ENCODE measurements at regions not wholly inside any gene's neighbourhood (a gene's known extent, or its start where the extent isn't known, plus 50 kb on each side); places are given as distances from the start of the nearest gene placed in this dataset.
"Not testable (repeated sequence)": the region's sequence is repeated elsewhere in the genome, so short reads cannot be mapped to it uniquely, and the experiment has no call there.

- DNase-seq, result peak in 2 of 6 experiments; percentile 15 to 33
These were observed 282.9 kb downstream of the USP46 start for GRCh38 chr4:52376132-52376704.

- no peak for DNase-seq
These were observed 281.5 kb downstream of the USP46 start for GRCh38 chr4:52377563-52377962.

- no peak for DNase-seq
These were observed 251.6 kb downstream of the USP46 start for GRCh38 chr4:52407545-52407944.

- no peak for DNase-seq
These were observed 251.1 kb downstream of the USP46 start for GRCh38 chr4:52408032-52408431.

- DNase-seq, result no peak
These were observed 250.6 kb downstream of the USP46 start for GRCh38 chr4:52408471-52408870.

GRCh38 chr4:52409766-52410165, 249.3 kb downstream of the USP46 start:
- DNase-seq, result not testable (repeated sequence)

- no peak for DNase-seq
These were observed 248.1 kb downstream of the USP46 start for GRCh38 chr4:52410971-52411370.

- DNase-seq, result no peak
These were observed 238.8 kb downstream of the USP46 start for GRCh38 chr4:52420330-52420729.

GRCh38 chr4:52421811-52422213, 237.3 kb downstream of the USP46 start:
- no peak for DNase-seq

- no peak for DNase-seq
These were observed 235.1 kb downstream of the USP46 start for GRCh38 chr4:52423967-52424366.

GRCh38 chr4:52425751-52426326, 233.3 kb downstream of the USP46 start:
- DNase-seq, result no peak

- no peak for DNase-seq
These were observed 227.7 kb downstream of the USP46 start for GRCh38 chr4:52431410-52431809.

GRCh38 chr4:52431869-52432268, 227.2 kb downstream of the USP46 start:
- no peak for DNase-seq

GRCh38 chr4:52442524-52442923, 216.6 kb downstream of the USP46 start:
- DNase-seq, result not testable (repeated sequence)

GRCh38 chr4:52472444-52472843, 186.7 kb downstream of the USP46 start:
- DNase-seq, result no peak

GRCh38 chr4:52477191-52477780, 181.8 kb downstream of the USP46 start:
- no peak for DNase-seq

GRCh38 chr4:52483186-52483890, 175.8 kb downstream of the USP46 start:
- DNase-seq, result no peak

- DNase-seq, result no peak
These were observed 151.3 kb downstream of the USP46 start for GRCh38 chr4:52507774-52508173.

- no peak for DNase-seq
These were observed 148.0 kb downstream of the USP46 start for GRCh38 chr4:52510939-52511565.

GRCh38 chr4:52511825-52512224, 147.3 kb downstream of the USP46 start:
- no peak for DNase-seq

GRCh38 chr4:52512291-52512690, 146.8 kb downstream of the USP46 start:
- no peak for DNase-seq

- DNase-seq, result not testable (repeated sequence)
These were observed 137.0 kb downstream of the USP46 start for GRCh38 chr4:52522093-52522492.

GRCh38 chr4:52529983-52530382, 129.1 kb downstream of the USP46 start:
- DNase-seq, result no peak

GRCh38 chr4:52535793-52536192, 123.3 kb downstream of the USP46 start:
- DNase-seq, result no peak
